ENCODE measurements at regions not wholly inside any gene's neighbourhood (a gene's known extent, or its start where the extent isn't known, plus 50 kb on each side); places are given as distances from the start of the nearest gene placed in this dataset.

- TF ChIP-seq CTCF (IDR thresholded peaks at IDR 0.05), result no peak
- no peak for TF ChIP-seq EP300 (IDR thresholded peaks at IDR 0.05)
- TF ChIP-seq POLR2A (IDR thresholded peaks at IDR 0.05), result no peak
- TF ChIP-seq POLR2AphosphoS5 (IDR thresholded peaks at IDR 0.05), result no peak
These were observed 101.1 kb downstream of the PRKAB2 start for GRCh38 chr1:147071142-147071541.
